ENCODE measurements at regions not wholly inside any gene's neighbourhood (a gene's known extent, or its start where the extent isn't known, plus 50 kb on each side); places are given as distances from the start of the nearest gene placed in this dataset.

DNA sequence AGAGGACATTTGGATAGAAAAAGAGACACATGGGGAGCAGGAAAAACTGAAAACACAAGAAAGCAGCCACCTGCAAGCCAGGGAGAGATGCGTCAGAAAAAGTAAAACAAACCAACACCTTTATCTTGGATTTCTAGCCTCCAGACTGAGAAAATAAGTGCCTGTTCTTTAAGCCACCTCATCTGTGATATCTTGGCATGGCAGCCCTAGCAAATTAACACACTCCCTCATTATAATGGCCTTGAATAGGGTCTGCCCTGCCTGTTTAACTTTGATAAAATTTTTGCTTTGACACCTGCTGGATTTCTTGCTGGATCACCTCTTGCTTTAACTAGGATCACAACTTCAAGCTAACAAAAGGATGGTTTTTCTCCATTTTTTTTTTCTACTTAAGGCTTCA lies 1892.0 kb upstream of the IGFBP7 start:
- H4K8ac ChIP-seq (replicated peaks; ENCODE audit: insufficient read length, low read depth, low read length), result no peak overlapping the region
- H3K4me2 ChIP-seq (ENCODE audit: insufficient read depth, insufficient read length, low read length), result no peak overlapping the region

More for the DNA sequence above, 1892.0 kb upstream of the IGFBP7 start:
- Histone ChIP-seq H2BK20ac (ENCODE audit: low read depth, low read length, poor library complexity, severe bottlenecking) (no peak overlapping the region), H3K4ac (ENCODE audit: low read depth, low read length) (no peak overlapping the region), H3K23me2 (ENCODE audit: insufficient read length, low read depth, low read length, poor library complexity, severe bottlenecking) (no peaks in the 10 kb centered on the region), H3K27ac (ENCODE audit: insufficient read length, low read depth, low read length) (no peak overlapping the region), H3K9me3 (ENCODE audit: control insufficient read depth, low read depth, low read length) (no peaks in the 10 kb centered on the region), H3K9ac (ENCODE audit: extremely low read depth, insufficient read length, low read length) (no peak overlapping the region), H3K14ac (ENCODE audit: insufficient read depth, low read length) (no peak overlapping the region), H2BK15ac (ENCODE audit: low read depth, low read length) (no peak overlapping the region), H2BK120ac (ENCODE audit: low read depth, low read length, poor library complexity, severe bottlenecking) (no peak overlapping the region), H2BK12ac (ENCODE audit: insufficient read length, low read depth, low read length) (no peak overlapping the region), H4K20me1 (ENCODE audit: control insufficient read depth, insufficient read depth, insufficient read length) (no peaks in the 10 kb centered on the region), H2AK5ac (ENCODE audit: insufficient read length, low read length) (no peak overlapping the region), H4K91ac (ENCODE audit: insufficient read length, low read depth, low read length) (no peak overlapping the region), H4K5ac (ENCODE audit: insufficient read length, low read depth, low read length) (no peak overlapping the region), H2AFZ (ENCODE audit: low read length) (no peak overlapping the region), H3K79me2 (ENCODE audit: insufficient read depth, low read length) (no peaks in the 10 kb centered on the region), H3K23ac (ENCODE audit: insufficient read length, low read depth, low read length) (no peak overlapping the region), H3K18ac (ENCODE audit: insufficient read length, low read depth, low read length) (no peak overlapping the region), H3T11ph (ENCODE audit: low read length) (no peak overlapping the region), H3K79me1 (ENCODE audit: insufficient read depth, low read depth, low read length, poor library complexity, severe bottlenecking) (no peaks in the 10 kb centered on the region), H3K27me3 (ENCODE audit: insufficient read depth, low read length) (no peaks in the 10 kb centered on the region), H2BK5ac (ENCODE audit: insufficient read length, low read length) (no peak overlapping the region), H3K4me1 (ENCODE audit: insufficient read depth, low read length) (no peaks in the 10 kb centered on the region; the same call in 1 of the 2 replicates), H3K56ac (ENCODE audit: insufficient read length, low read depth, low read length) (no peak overlapping the region)
- Mint-ChIP-seq H3K36me3 (ENCODE audit: insufficient read depth in 1 of 3, low read depth in 3 of 3) (no peaks in the 10 kb centered on the region), H3K27ac (no peak overlapping the region), H3K9me3 (no peaks in the 10 kb centered on the region), H3K4me3 (no peak overlapping the region), H3K4me1 (peaks cover 9 to 10% of the 10 kb centered on the region in 2 experiments; a peak in 2 of 4 replicates), H3K27me3 (ENCODE audit: low read depth) (no peaks in the 10 kb centered on the region)
- WGBS (ENCODE audit: extremely low coverage, insufficient read length, low lambda C conversion rate), result no CpG with 5 or more reads among the region's 1 CpG
- TF ChIP-seq CTCF (conservative IDR thresholded peaks at IDR 0.05), result no peak
- no peak for DNase-seq

Measured in H9 (cell line).